ENCODE measurements at regions not wholly inside any gene's neighbourhood (a gene's known extent, or its start where the extent isn't known, plus 50 kb on each side); places are given as distances from the start of the nearest gene placed in this dataset.
"Not testable (repeated sequence)": the region's sequence is repeated elsewhere in the genome, so short reads cannot be mapped to it uniquely, and the experiment has no call there.

GRCh38 chr16:5309946-5310611 is 212.5 kb upstream of the EEF2KMT start:
- DNase-seq: no peak

GRCh38 chr16:5305023-5305422 is 207.4 kb upstream of the EEF2KMT start:
- no peak for DNase-seq

- DNase-seq: no peak
Measured at GRCh38 chr16:5302372-5303114, 204.9 kb upstream of the EEF2KMT start.

- no peak for DNase-seq
Measured at GRCh38 chr16:5298202-5298601, 200.6 kb upstream of the EEF2KMT start.

GRCh38 chr16:5296176-5296575 is 198.6 kb upstream of the EEF2KMT start:
- DNase-seq: no peak

GRCh38 chr16:5295304-5295703 is 197.7 kb upstream of the EEF2KMT start:
- DNase-seq: not testable (repeated sequence)

- DNase-seq: not testable (repeated sequence)
Measured at GRCh38 chr16:5282152-5282551, 184.6 kb upstream of the EEF2KMT start.

- DNase-seq: no peak
Measured at GRCh38 chr16:5257462-5257861, 159.9 kb upstream of the EEF2KMT start.

GRCh38 chr16:5252791-5253190 is 155.2 kb upstream of the EEF2KMT start:
- no peak for DNase-seq

GRCh38 chr16:5247403-5247802 is 149.8 kb upstream of the EEF2KMT start:
- not testable (repeated sequence) for DNase-seq

- DNase-seq: not testable (repeated sequence)
Measured at GRCh38 chr16:5240278-5240626, 142.7 kb upstream of the EEF2KMT start.

- peak; percentile 9 to 66 for DNase-seq
Measured at GRCh38 chr16:5239472-5240277, 142.1 kb upstream of the EEF2KMT start.

GRCh38 chr16:5235119-5235518 is 137.5 kb upstream of the EEF2KMT start:
- DNase-seq: no peak

- no peak for DNase-seq
Measured at GRCh38 chr16:5234295-5235050, 136.9 kb upstream of the EEF2KMT start.

GRCh38 chr16:5231246-5231759 is 133.7 kb upstream of the EEF2KMT start:
- DNase-seq: no peak

GRCh38 chr16:5228369-5228768 is 130.8 kb upstream of the EEF2KMT start:
- no peak for DNase-seq

- no peak for DNase-seq
Measured at GRCh38 chr16:5225931-5226655, 128.5 kb upstream of the EEF2KMT start.

GRCh38 chr16:5222761-5223160 is 125.2 kb upstream of the EEF2KMT start:
- DNase-seq: no peak

GRCh38 chr16:5221831-5222230 is 124.2 kb upstream of the EEF2KMT start:
- DNase-seq: not testable (repeated sequence)

- DNase-seq: no peak
Measured at GRCh38 chr16:5220705-5221104, 123.1 kb upstream of the EEF2KMT start.

- no peak for DNase-seq
Measured at GRCh38 chr16:5216441-5217080, 119.0 kb upstream of the EEF2KMT start.

- DNase-seq: no peak
Measured at GRCh38 chr16:5215901-5216300, 118.3 kb upstream of the EEF2KMT start.

All from stimulated activated CD4-positive, alpha-beta T cell treated with anti-CD3 and anti-CD28 coated beads, Interleukin-4, amount 100 ng/mL, for 4 hours (primary cell).